ENCODE measurements at regions not wholly inside any gene's neighbourhood (a gene's known extent, or its start where the extent isn't known, plus 50 kb on each side); places are given as distances from the start of the nearest gene placed in this dataset.
A peak's percentile ranks its signal among the peaks of the same experiment; 100 is the strongest.

DNA sequence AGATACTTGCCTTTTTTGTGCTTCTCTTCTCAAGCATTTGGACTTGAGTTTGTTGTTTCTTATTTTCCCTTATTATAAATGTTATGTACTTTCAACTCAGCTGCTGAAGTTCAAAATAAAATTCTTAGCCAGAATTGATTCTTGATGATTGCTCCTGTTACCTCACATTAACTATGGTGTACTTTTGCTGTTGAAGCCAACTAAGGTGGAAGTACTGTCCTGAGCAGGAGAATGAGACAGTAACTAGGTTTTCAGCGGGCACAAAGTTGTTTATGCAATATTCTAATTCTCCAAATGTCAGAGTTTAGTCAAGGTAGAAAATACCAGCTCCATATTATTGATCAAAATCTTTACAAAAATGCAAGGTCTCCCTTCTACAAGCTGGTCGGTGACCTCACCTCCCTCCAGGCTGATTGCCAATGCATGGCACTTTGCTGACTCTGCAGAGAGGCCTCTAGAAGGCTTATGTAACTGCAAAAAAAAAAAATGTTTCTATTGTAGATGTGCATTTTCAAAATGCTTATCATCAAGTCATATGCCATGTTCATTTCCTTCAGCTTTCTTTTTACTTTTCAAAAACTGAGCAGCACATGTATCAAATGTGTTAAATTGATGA, 1783.5 kb upstream of the WWC1 start:
- DNase-seq (ENCODE audit: low spot score), result no peak

DNA sequence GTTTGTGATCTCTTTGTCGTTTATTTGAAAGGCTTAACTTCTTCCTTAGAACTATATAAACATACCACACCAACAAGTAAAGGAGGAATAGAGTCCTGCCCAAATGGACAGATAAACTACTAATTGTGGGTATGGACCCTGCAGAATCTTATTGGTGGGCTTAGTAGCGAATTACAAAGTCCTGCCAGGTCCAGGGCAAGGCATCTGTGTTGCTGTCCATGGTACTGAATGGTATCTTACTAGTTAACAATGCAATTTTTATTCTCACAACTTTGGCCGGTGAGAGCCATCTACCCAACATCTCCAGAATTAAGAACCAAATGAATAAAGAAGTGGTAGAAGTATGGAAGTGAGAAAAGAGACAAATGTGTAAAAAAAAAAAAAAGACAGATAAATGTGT, 1782.4 kb upstream of the WWC1 start:
- DNase-seq (ENCODE audit: low spot score), result peak; percentile 17

DNA sequence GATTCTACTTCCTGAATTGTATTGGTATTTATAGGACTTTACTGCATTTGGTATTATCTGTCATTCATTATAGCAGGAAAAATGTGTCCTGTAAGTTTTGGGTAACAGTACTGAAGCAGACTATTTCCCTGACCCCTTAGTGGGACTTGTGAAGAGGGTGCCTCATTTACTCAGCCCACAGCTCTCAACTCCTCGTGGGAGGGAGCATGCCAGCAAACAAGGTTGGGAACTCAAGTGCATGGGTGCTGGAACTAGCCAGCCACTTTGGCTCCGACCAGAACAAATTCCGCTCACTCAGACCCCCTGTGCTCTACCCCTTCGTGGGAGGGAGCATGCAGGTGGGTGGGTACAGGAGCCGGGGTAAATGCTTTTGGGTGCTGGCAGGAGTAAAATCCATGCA, 1773.5 kb upstream of the WWC1 start:
- DNase-seq (ENCODE audit: low spot score), result no peak

DNA sequence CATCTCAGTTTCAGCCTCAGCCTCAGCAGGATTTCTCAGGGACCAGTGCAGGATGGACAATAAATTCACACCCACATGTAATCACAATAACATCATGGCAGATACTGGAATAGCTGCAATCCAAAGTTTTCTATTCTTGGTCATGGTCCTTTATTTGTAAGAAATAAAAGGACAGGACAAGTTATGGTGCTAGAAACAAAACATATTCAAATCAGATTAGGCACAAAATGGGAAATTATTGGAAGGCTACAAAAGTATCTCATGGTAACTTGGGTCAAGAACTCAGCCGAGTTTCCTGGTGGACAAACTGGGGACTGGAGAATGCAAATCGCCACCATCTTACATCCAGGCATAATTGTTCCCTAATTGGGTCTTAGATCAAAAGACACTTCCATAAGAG, 1768.2 kb upstream of the WWC1 start:
- DNase-seq (ENCODE audit: low spot score), result no peak

DNA sequence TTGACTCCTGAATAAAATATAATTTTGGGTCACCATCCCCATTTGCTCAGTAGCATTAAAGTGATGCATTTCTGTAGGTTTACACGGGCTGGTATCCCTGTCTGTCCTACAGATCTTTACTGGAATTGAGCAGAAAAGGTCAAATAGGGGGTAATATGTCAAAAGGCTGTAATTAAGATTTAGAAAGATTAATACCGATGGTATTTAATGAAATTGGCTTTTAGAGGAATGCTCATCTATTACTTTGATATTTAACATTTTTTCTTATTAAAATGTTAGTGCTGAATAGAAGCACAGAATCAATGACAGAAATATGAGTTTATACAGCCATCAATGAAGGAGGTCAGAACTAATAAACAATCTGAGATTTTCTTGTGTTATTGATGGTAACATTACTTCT, 1762.2 kb upstream of the WWC1 start:
- no peak for DNase-seq (ENCODE audit: low spot score)

DNA sequence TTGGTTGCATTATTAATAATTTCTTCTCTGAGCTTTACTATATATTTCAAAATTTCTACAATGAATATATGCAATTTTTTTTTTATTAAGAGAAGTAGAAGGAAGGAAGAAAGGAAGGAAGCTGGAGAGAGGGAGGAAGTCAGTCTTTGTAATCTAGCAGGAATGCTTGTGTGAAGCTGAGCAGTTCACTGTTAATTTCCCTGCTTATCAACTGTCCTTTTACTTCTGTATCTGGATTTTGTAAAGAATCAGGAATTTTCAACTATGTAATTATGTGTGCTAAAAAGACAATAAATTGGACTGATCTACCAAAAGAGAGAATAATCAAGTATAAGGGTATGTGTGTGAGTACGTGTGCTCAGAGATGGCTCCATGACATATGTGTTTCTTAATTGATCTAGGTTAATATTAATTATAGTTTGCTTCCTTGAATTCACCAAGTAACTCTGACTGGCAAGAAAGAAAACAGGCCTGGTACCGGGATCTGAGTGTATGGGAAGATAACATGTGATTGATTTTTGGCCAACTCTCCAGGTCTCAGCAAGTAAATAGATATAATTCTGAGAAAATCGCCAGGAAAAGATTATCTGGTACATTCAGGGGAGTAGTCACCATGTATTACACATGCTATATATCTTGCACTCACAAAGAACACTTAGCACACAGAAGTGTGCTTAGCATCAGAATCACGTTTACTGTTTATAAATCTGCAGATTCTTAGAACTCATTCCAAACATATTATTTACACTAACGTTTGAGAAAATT, 1758.8 kb upstream of the WWC1 start:
- no peak for DNase-seq (ENCODE audit: low spot score)

DNA sequence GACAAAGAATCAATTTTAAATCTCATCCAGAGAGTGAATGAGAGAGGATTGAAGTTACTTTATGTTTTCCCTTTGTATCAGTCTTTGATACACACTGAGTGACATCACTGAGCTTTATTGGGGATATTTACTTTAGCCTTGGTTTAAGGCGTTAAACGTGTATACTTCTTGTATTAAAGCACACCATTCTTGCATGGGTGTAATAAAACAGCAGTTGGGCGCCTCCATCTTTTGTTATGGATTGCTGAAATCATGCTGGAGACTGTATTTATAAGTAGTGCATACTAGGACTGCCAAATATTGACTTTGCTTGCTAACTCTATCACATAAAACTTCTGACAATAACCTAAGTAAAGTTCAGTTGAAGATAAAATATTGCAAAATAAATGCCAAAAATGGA, 1755.8 kb upstream of the WWC1 start:
- no peak for DNase-seq (ENCODE audit: low spot score)

DNA sequence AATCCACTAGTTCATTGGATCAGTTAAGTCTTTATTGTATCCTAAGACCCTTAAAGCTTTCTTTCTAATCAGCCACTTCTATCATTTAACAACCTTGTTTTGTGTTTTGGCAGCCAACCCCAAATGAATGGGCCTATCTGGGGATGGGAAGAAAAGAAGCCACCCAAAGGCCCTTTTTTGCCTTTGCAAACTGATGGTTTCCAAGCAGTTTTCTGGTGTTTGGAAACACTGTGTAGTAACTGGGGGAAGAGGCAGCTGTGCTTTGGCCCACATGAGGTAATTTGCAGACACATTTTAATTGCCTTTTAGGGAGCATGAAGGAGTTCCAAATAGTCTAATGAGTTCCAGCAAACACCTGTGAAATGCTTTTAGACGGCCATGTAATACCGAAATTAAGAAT, 1751.3 kb upstream of the WWC1 start:
- no peak for DNase-seq (ENCODE audit: low spot score)

DNA sequence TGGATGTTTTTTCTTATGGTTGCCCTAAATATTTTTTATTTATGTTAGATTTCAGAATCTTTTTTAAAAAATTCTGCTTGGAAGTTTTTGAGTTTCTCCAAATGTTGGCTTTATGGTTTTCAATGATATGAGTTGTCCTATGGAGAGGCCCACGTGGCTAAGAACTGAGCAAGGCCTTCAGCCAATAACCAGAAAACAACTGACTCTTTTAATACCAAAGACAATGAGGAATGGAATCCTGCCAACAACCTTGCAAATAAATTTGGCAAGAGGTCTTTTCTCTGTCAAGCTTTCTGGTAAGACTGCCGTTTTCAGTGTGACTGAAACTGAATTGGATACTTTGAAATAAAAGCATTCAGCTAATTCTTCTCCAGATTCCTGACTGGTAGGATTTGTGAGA, 1740.1 kb upstream of the WWC1 start:
- no peak for DNase-seq (ENCODE audit: low spot score)

DNA sequence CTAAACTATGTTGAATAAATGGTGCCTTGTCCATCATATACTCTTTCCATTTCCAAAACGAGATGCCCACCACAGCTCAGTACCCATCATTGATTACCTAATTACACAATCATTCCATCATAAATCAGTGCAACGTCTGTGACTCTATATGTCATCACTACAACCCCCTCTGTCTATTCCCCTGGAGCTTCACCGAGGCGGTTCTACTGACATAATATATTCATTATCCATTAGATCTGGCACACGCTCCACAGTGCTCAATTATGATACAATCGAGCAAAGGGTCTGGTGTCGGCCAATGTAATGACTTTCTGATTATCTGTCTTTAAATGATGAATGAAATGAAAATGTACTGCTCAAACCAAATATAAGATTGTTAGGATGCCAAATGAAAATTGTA, 1737.7 kb upstream of the WWC1 start:
- DNase-seq (ENCODE audit: low spot score), result no peak

DNA sequence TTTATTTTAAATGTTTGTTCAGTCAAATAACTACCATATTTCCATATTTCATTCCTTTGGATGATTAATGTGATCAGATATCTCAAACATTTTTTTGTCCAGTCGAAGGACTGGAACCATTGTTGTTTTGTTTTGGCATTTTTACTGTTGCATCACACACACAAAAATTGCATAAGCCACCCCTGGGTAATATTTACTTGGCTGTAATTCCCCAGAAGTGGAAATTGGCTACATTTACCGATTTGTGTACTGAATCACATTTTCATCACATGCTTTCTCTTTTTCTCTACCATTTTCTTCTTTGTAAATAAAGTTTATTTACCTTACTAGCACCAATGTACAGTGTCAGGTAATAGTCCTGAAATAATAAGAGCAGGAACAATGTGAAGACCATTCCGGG, 1729.7 kb upstream of the WWC1 start:
- no peak for DNase-seq (ENCODE audit: low spot score)

DNA sequence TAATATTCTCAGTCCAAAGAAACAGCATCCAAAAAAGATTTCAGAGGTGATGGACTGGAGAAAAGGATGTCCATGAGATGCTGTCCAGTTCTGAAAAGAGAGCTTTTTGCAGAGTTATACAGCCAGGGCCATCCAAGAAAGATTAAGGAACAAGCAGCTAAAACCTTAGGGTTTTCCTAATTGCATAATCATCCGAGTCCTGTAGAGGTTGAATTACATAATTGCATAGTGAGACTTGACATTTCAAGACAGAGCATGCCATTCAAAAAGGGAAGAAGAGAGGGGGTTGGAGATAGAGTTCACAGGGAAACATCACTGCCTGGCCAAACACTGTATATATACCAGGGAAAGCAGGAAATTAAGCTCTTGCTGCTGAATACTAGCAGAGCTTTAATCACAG, 1729.2 kb upstream of the WWC1 start:
- DNase-seq (ENCODE audit: low spot score), result no peak

DNA sequence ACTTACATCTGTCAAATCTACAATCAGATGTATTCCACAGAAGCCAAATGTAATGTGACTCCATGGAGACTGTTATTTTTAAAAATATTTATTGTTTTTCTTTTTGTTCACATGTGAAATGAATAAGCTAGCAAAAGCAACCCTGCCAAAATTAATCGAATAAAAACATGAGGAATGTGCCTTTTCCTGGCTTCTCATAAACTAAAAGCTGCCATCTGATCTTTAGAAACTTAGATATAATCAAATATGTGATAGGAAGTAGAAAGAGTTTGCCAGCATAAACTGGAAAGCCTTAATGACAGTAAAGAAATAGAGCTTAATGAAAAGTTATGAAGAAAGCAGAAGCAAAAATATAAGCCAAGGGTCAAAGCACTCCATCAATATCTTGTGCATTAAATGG, 1724.7 kb upstream of the WWC1 start:
- no peak for DNase-seq (ENCODE audit: low spot score)

DNA sequence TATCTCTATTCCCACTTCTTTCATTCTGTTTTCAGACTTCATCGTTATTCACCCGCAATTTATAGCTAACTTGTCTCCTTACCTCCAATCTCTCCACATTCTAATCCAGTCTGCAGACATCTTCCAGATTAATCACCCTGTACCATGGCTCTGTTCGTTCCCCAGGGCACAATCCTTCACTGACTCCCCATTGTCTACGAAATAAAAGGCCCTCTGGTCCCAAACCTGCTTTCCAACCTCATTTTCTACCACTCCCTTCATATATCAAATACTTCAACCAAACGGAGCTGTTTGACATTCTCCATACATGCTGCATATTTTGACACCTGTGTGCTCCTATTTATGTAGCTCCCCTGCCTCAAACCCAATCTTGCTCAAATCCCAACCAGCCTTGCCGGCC, 1720.6 kb upstream of the WWC1 start:
- no peak for DNase-seq (ENCODE audit: low spot score)

DNA sequence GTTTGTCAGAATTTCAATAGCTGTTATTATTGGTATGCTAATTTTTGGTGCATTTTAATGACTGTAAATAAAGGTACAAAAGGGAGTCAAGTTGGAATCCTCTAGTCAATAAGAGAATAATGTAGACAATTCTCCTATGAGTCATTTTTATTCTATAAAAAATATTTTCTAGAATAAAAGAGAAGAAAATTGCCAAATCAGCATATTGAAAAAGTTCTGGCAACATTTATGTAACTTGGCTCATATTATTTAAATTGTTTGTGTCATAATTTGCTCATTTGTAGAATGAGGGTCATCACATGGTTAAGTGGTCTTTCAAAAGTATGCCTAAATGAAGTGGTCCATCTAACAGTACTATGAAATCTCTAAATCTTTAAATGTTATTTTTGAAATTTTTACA, 1719.8 kb upstream of the WWC1 start:
- no peak for DNase-seq (ENCODE audit: low spot score)

DNA sequence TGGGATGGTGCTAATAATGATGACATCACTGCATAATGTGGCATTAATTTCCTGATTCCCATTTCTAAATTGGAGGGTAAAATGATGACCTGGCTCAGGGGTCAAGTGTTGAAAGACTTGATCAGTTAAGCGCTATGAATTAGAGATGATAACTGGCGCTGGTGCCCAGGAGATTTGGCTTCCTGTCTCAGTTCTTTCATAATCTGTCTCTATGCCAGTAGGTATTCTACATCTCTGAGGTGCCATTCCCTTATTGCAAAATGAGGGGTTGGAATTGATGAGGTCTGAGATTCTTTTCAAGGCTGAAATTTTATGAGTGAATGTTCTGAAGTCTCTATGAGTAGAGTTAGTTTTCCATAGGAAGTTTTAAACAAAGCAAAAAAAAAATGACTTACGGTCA, 1715.1 kb upstream of the WWC1 start:
- DNase-seq (ENCODE audit: low spot score), result no peak

DNA sequence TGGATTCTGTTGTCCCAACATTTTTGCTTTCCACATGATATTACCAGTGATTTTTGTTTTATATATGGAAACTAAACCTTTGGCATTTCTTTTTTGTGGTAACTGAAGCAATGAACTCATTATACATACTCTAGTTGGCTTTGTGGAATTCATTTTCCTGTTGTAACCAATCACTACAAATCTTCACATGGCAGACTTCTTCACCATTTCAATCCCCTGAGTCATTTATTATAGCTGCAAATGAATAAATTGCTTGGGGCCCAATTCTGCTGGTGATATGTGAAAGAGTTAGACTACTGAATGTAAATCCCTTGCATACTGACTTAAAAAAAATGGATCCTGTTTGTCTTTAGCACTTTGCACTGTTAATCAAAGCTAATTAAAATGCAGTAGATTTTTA, 1709.6 kb upstream of the WWC1 start:
- no peak for DNase-seq (ENCODE audit: low spot score)

DNA sequence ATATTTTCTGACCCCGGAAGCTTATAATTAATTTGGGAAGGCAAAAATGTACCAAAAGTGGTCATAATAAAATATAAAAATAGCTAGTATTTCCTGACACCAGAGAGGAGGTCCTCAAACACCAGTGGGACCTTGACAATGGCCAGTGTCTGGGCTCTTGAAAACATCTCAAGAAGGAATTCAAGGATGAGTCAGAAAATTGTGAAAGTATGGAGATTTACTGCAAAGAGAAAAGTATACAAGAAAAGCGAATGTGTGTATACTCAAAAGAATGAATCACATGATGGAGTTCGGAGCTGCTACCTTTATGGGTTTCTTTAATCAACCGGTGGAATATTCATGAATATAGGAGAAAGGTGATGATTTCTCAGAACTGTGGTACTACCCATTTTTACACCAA, 1709.0 kb upstream of the WWC1 start:
- DNase-seq (ENCODE audit: low spot score), result no peak

DNA sequence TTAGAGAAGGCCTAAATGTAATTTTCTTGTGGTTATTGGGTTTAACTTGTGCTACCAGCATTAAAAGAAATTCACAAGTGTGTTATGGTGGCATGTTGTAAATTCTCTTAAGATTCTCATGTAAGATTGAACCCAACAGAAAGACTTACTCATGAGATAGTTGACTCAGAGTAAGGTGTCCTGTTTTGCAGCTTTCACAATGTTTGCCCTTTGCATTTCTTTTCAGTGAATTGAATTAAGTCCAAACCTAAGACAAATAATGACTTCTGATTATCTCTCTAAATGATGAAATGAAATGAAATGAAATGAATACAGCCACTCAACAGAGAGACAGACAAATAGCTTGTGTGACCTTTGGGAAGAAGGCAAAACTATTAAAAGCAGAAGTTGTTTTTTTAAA, 1696.9 kb upstream of the WWC1 start:
- no peak for DNase-seq (ENCODE audit: low spot score)

DNA sequence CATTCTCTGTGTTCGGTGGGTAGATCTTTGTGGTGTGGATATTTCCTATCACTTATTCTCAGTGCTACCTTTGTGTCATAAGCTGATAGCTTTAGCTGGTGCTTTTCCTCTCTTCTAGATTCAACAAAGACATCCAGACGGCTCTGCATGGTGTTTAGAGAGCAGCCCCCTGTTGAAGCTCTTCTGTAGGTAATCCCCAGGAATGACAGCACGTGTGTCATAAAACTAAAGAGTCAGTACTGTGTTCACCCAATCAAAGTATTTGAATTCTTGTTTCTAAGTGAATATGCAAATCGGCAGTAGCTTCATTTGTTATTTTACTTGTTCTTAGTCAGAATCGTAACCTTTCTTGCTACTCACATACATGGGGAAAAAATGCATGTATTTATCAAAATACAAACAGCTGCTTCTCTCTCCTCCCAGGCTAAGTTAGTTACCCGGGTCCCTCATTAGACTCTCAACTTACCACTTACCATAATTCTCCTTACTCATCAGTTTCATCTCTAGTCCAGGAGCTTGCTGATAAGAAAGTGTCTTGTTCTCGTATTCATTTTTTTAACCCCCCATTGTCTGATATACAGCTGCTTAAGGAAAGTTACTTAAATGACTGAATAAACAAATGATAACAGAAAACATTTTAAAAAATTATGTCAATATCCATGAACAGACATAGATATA, 1696.0 kb upstream of the WWC1 start:
- DNase-seq (ENCODE audit: low spot score), result no peak

DNA sequence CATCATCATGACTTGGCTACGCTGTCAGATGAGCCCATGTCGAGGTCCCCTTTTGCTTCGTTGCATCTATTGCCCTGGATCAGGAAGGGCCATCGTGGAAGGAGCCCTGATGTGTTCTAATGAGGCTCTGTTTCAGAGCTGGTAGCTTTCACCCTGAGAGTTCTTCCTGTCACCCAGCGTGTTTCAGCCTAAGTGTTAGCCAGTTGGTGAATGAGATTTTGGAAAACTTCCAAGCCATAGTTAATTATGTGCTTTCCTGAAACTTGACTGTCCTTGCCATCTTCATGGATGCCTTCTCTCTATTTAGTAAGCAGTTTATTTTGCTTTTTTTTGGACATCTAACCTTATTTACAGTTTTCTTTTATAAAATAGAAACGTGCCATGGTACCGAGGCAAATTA, 1695.4 kb upstream of the WWC1 start:
- no peak for DNase-seq (ENCODE audit: low spot score)

DNA sequence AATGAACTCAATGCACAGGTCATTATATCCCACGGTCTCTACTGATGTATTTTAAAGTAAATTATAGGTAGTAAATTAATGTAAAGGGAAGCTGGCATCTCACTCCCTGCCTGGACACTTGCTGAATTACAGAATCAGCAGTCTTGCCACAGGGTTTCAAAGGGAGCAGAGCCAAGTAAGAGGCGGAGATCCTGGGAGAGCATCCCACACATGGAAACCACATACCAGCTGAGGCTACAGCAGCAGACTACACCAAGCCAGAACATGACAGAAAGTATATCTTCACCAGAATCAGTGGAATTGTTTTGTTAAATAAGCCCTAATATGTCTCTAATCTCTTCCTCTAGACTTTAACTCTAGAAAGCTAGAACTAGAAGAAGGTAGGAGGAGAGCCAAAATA, 1689.2 kb upstream of the WWC1 start:
- no peak for DNase-seq (ENCODE audit: low spot score)

DNA sequence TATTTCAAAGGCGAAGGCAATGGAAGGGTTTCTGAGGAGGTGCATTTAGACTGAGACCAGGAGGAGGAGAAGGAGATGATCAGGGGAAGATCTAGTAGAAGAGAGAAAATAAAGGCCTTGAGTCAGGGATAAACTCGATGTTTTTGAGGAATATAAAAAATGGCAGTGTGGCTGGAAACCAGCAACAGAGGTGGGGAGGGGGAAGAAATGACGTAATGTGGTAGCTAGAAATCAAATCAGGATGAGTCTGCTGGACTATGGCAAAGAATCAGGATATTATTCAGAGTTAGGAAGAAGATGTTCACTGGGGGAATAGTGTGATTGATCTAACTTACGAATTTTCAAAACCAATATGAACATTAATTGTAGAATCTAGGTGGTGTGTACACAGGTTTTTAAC, 1673.9 kb upstream of the WWC1 start:
- DNase-seq (ENCODE audit: low spot score), result no peak

DNA sequence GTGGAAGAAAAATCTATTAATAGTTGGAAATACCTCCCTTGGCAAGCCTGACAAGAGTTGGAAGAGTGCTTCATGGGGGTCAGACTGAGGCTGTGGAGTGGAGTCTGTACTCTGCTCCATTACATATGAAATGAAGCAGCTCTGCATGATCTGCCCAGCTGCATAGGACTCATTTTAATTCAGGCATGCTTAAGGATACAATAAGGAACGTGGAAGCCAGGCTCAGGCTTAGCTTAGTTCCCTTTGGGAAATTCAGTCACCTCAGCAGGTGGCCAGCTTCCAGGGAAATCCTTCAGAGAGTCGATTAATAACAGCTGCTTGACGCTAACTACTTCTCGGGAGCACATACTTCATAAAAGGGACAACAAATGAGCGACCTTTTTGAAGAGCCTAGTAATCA, 1672.9 kb upstream of the WWC1 start:
- no peak for DNase-seq (ENCODE audit: low spot score)

Measured in NAMALWA (cell line).